ENCODE measurements at regions not wholly inside any gene's neighbourhood (a gene's known extent, or its start where the extent isn't known, plus 50 kb on each side); places are given as distances from the start of the nearest gene placed in this dataset.
A peak's percentile ranks its signal among the peaks of the same experiment; 100 is the strongest.
"Not testable (repeated sequence)": the region's sequence is repeated elsewhere in the genome, so short reads cannot be mapped to it uniquely, and the experiment has no call there.

DNA sequence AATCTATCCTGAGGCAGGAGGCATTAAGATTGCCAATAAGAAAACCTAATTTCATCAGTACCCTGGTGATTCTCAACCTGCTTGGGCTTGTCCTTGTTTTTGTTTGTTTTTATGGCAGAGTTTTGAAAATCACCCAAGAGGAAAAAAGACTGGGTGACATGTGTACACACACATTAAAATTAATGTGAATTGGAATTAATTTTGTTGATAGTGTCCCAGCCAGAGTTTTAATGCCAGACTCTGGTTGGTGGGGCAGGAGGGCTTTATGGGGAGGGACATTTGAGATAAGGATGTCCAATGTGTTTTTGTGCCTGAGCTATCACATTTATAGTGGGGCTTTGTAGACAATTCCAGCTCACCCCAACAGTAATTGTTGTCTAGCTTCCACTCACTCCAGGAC is 184.6 kb downstream of the ID4 start:
- Mint-ChIP-seq H3K9me3 (peaks cover 2 to 17% (median 9%) of the 10 kb centered on the region in 7 donors), H3K27me3 (ENCODE audit: low read depth in 3 of 3) (peaks cover 15 to 25% (median 19%) of the 10 kb centered on the region in 3 donors), H3K4me3 (no peak overlapping the region), H3K27ac (no peak overlapping the region), H3K36me3 (no peaks in the 10 kb centered on the region), H3K4me1 (peaks cover 13% of the 10 kb centered on the region)
- Histone ChIP-seq H3K9ac (ENCODE audit: insufficient read depth, low read length, poor library complexity, severe bottlenecking) (no peak overlapping the region), H4K20me1 (ENCODE audit: insufficient read depth, low read length) (no peaks in the 10 kb centered on the region), H3K79me2 (ENCODE audit: insufficient read depth, low read length) (no peaks in the 10 kb centered on the region), H3K4me3 (replicated peaks in 1 of 3; ENCODE audit: low read depth in 2 of 3, low read length in 3 of 3) (no peak overlapping the region), H3K9me3 (replicated peaks in 1 of 2; ENCODE audit: control insufficient read depth in 1 of 2, insufficient read depth in 1 of 2, low read length in 2 of 2) (peaks cover 0 to 5% of the 10 kb centered on the region in 2 donors), H3K36me3 (replicated peaks in 1 of 2; ENCODE audit: control insufficient read depth in 1 of 2, insufficient read depth in 2 of 2, low read length in 2 of 2) (no peaks in the 10 kb centered on the region), H3K4me1 (ENCODE audit: control insufficient read depth in 1 of 2, insufficient read depth in 2 of 2, low read length in 2 of 2) (peaks cover 9 to 10% of the 10 kb centered on the region in 2 donors), H3K27me3 (ENCODE audit: control insufficient read depth in 2 of 2, insufficient read depth in 2 of 2, low read length in 2 of 2) (peaks cover 15 to 19% of the 10 kb centered on the region in 2 donors), H3K27ac (ENCODE audit: low read depth in 1 of 2, low read length in 2 of 2) (no peak overlapping the region), H3K4me2 (replicated peaks; ENCODE audit: extremely low read depth, low read length, poor library complexity, severe bottlenecking) (no peak overlapping the region), H2AFZ (ENCODE audit: insufficient read depth, low read depth, low read length, poor library complexity, severe bottlenecking) (no peak overlapping the region)
- TF ChIP-seq, protein P1, sequence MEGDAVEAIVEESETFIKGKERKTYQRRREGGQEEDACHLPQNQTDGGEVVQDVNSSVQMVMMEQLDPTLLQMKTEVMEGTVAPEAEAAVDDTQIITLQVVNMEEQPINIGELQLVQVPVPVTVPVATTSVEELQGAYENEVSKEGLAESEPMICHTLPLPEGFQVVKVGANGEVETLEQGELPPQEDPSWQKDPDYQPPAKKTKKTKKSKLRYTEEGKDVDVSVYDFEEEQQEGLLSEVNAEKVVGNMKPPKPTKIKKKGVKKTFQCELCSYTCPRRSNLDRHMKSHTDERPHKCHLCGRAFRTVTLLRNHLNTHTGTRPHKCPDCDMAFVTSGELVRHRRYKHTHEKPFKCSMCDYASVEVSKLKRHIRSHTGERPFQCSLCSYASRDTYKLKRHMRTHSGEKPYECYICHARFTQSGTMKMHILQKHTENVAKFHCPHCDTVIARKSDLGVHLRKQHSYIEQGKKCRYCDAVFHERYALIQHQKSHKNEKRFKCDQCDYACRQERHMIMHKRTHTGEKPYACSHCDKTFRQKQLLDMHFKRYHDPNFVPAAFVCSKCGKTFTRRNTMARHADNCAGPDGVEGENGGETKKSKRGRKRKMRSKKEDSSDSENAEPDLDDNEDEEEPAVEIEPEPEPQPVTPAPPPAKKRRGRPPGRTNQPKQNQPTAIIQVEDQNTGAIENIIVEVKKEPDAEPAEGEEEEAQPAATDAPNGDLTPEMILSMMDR (IDR thresholded peaks at IDR 0.05): no peak
- DNase-seq: no peak
- intact Hi-C loops (cut with micrococcal nuclease): no loop called here

DNA sequence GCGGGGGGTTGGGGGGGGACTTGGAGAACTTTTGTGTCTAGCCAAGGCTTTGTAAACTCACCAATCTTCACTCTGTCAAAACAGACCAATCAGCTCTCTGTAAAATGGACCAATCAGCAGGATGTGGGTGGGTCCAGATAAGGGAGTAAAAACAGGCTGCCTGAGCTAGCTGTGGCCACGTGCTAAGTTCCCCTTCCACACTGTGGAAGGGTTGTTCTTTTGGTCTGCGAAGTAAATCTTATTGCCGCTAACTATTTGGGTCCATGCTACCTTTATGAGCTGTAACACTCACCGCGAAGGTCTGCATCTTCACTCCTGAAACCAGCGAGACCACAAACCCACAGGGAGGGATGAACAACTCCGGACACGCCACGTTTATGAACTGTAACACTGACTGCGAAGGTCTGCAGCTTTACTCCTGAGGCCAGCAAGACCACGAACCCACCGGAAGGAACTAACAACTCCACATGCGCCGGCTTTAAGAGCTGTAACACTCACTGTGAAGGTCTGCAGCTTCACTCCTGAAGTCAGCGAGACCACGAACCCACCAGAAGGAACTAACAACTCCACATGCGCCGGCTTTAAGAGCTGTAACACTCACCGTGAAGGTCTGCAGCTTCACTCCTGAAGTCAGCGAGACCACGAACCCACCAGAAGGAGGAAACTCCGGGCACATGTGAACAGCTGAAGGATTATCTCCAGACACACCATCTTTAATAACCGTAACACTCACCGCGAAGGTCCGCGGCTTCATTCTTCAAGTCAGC is 186.6 kb downstream of the ID4 start:
- 0% methylated on average over 18 of the region's 28 CpGs for WGBS (ENCODE audit: insufficient coverage)
- Histone ChIP-seq H3K4me2 (replicated peaks; ENCODE audit: extremely low read depth, low read length, poor library complexity, severe bottlenecking) (peak overlapping the region; percentile 22), H3K4me1 (ENCODE audit: control insufficient read depth in 1 of 2, insufficient read depth in 2 of 2, low read length in 2 of 2) (peaks cover 9 to 10% of the 10 kb centered on the region in 2 donors), H2AFZ (ENCODE audit: insufficient read depth, low read depth, low read length, poor library complexity, severe bottlenecking) (peak overlapping the region; percentile 41), H3K27me3 (ENCODE audit: control insufficient read depth in 2 of 2, insufficient read depth in 2 of 2, low read length in 2 of 2) (peaks cover 15 to 19% of the 10 kb centered on the region in 2 donors), H3K4me3 (replicated peaks in 1 of 3; ENCODE audit: low read depth in 2 of 3, low read length in 3 of 3) (peak overlapping the region in 1 of 3 experiments; percentile 30)
- peaks cover 13% of the 10 kb centered on the region for H3K4me1 Mint-ChIP-seq
- H3K36me3 Mint-ChIP-seq; DNase-seq; H3K27ac ChIP-seq (ENCODE audit: low read depth in 1 of 2, low read length in 2 of 2); H4K20me1 ChIP-seq (ENCODE audit: insufficient read depth, low read length); intact Hi-C loops (cut with micrococcal nuclease); H3K9ac ChIP-seq (ENCODE audit: insufficient read depth, low read length, poor library complexity, severe bottlenecking); H3K27ac Mint-ChIP-seq; H3K79me2 ChIP-seq (ENCODE audit: insufficient read depth, low read length); H3K9me3 ChIP-seq (replicated peaks in 1 of 2; ENCODE audit: control insufficient read depth in 1 of 2, insufficient read depth in 1 of 2, low read length in 2 of 2); H3K36me3 ChIP-seq (replicated peaks in 1 of 2; ENCODE audit: control insufficient read depth in 1 of 2, insufficient read depth in 2 of 2, low read length in 2 of 2): not testable (repeated sequence)
- H3K9me3 Mint-ChIP-seq: peaks cover 2 to 17% (median 9%) of the 10 kb centered on the region in 7 donors
- H3K27me3 Mint-ChIP-seq (ENCODE audit: low read depth in 3 of 3): peaks cover 18 to 25% (median 19%) of the 10 kb centered on the region in 3 donors
- peak overlapping the region; percentile 53 to 80 for H3K4me3 Mint-ChIP-seq

All from CD14-positive monocyte (primary cell).